OCI-M2 (cell line): ENCODE measurements at regions not wholly inside any gene's neighbourhood (a gene's known extent, or its start where the extent isn't known, plus 50 kb on each side); places are given as distances from the start of the nearest gene placed in this dataset.
"Not testable (repeated sequence)": the region's sequence is repeated elsewhere in the genome, so short reads cannot be mapped to it uniquely, and the experiment has no call there.

Experiments used
- DNase-seq: peaks from one replicate; lab custom pipeline; 2025; ENCODE audit not compliant: unreplicated experiment; lab: John Stamatoyannopoulos, UW

GRCh38 chr7:93048136-93048930, 69.4 kb downstream of the SAMD9 start:
- no peak for DNase-seq

- DNase-seq, result no peak
Observed at GRCh38 chr7:93047514-93048099, 70.2 kb downstream of the SAMD9 start.

- no peak for DNase-seq
Observed at GRCh38 chr7:93046641-93047040, 71.1 kb downstream of the SAMD9 start.

GRCh38 chr7:93044147-93044810, 73.5 kb downstream of the SAMD9 start:
- no peak for DNase-seq

GRCh38 chr7:93043385-93043985, 74.3 kb downstream of the SAMD9 start:
- DNase-seq, result no peak

GRCh38 chr7:93040355-93040754, 77.4 kb downstream of the SAMD9 start:
- DNase-seq, result no peak

GRCh38 chr7:93039786-93040185, 78.0 kb downstream of the SAMD9 start:
- DNase-seq, result no peak

- DNase-seq, result no peak
Observed at GRCh38 chr7:93039282-93039681, 78.5 kb downstream of the SAMD9 start.

GRCh38 chr7:93036807-93037206, 81.0 kb downstream of the SAMD9 start:
- no peak for DNase-seq

- no peak for DNase-seq
Observed at GRCh38 chr7:93036149-93036640, 81.6 kb downstream of the SAMD9 start.

- DNase-seq, result no peak
Observed at GRCh38 chr7:93031795-93032194, 86.0 kb downstream of the SAMD9 start.

- DNase-seq, result no peak
Observed at GRCh38 chr7:93030605-93031225, 87.1 kb downstream of the SAMD9 start.

- DNase-seq, result no peak
Observed at GRCh38 chr7:93029056-93029455, 88.7 kb downstream of the SAMD9 start.

GRCh38 chr7:93028610-93029009, 89.2 kb downstream of the SAMD9 start:
- no peak for DNase-seq

GRCh38 chr7:93027044-93027443, 90.7 kb downstream of the SAMD9 start:
- DNase-seq, result no peak

GRCh38 chr7:93026425-93026824, 91.4 kb downstream of the SAMD9 start:
- no peak for DNase-seq

- DNase-seq, result no peak
Observed at GRCh38 chr7:93025389-93025788, 92.4 kb downstream of the SAMD9 start.

GRCh38 chr7:93022931-93023478, 94.8 kb downstream of the SAMD9 start:
- not testable (repeated sequence) for DNase-seq

- no peak for DNase-seq
Observed at GRCh38 chr7:93021748-93022147, 96.0 kb downstream of the SAMD9 start.

- DNase-seq, result no peak
Observed at GRCh38 chr7:93018716-93019115, 99.1 kb downstream of the SAMD9 start.
